ENCODE measurements at regions not wholly inside any gene's neighbourhood (a gene's known extent, or its start where the extent isn't known, plus 50 kb on each side); places are given as distances from the start of the nearest gene placed in this dataset.

- DNase-seq (ENCODE audit: low spot score) = peak; percentile 7
- Histone ChIP-seq H3K4me3 (no peak overlapping the region), H3K27ac (no peak overlapping the region)
- no peak for TF ChIP-seq CTCF (IDR thresholded peaks at IDR 0.05)
These were observed 1092.2 kb downstream of the TBC1D22A start for GRCh38 chr22:47854680-47855079.

GRCh38 chr22:47854251-47854650 is 1091.8 kb downstream of the TBC1D22A start:
- Histone ChIP-seq H3K27ac (no peak overlapping the region), H3K4me3 (no peak overlapping the region)
- DNase-seq (ENCODE audit: low spot score) = no peak
- no peak for TF ChIP-seq CTCF (IDR thresholded peaks at IDR 0.05)

- DNase-seq (ENCODE audit: low spot score) = no peak
- Histone ChIP-seq H3K4me3 (no peak overlapping the region), H3K27ac (no peak overlapping the region)
- TF ChIP-seq CTCF (IDR thresholded peaks at IDR 0.05) = no peak
These were observed 1091.3 kb downstream of the TBC1D22A start for GRCh38 chr22:47853750-47854149.

GRCh38 chr22:47851586-47851985 is 1089.1 kb downstream of the TBC1D22A start:
- H3K4me3 ChIP-seq = no peak overlapping the region
- no peak overlapping the region for H3K27ac ChIP-seq
- no peak for DNase-seq (ENCODE audit: low spot score)
- no peak for TF ChIP-seq CTCF (IDR thresholded peaks at IDR 0.05)

GRCh38 chr22:47850644-47851151 is 1088.2 kb downstream of the TBC1D22A start:
- no peak overlapping the region for H3K27ac ChIP-seq
- no peak for DNase-seq (ENCODE audit: low spot score)
- TF ChIP-seq CTCF (IDR thresholded peaks at IDR 0.05) = no peak
- H3K4me3 ChIP-seq = no peak overlapping the region

GRCh38 chr22:47849576-47849975 is 1087.1 kb downstream of the TBC1D22A start:
- TF ChIP-seq CTCF (IDR thresholded peaks at IDR 0.05) = no peak
- no peak for DNase-seq (ENCODE audit: low spot score)
- Histone ChIP-seq H3K27ac (no peak overlapping the region), H3K4me3 (no peak overlapping the region)

GRCh38 chr22:47848184-47848920 is 1085.9 kb downstream of the TBC1D22A start:
- H3K4me3 ChIP-seq = no peak overlapping the region
- TF ChIP-seq CTCF (IDR thresholded peaks at IDR 0.05) = no peak
- H3K27ac ChIP-seq = no peak overlapping the region
- no peak for DNase-seq (ENCODE audit: low spot score)
